ENCODE measurements at regions not wholly inside any gene's neighbourhood (a gene's known extent, or its start where the extent isn't known, plus 50 kb on each side); places are given as distances from the start of the nearest gene placed in this dataset.

DNA sequence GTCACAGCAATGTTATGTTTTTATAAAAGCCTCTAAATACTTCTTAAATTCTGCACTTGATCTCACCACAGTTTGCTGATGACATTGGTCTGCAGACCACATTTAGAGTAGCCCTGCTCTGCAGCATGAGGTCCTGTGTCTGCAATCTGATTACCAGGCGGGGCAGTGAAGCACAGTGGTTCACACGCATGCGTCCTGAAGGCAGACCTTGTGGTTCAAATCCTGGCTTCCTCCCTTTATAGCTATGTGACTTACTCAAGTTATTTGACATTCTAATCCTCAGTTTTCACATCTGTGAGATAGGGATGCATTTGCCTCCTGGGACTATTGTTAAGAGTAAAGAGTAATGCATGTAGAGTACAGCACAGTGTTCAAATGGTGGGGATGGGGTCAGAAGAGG, 50.3 kb downstream of the BMAL2 start:
- DNase-seq, result no peak

DNA sequence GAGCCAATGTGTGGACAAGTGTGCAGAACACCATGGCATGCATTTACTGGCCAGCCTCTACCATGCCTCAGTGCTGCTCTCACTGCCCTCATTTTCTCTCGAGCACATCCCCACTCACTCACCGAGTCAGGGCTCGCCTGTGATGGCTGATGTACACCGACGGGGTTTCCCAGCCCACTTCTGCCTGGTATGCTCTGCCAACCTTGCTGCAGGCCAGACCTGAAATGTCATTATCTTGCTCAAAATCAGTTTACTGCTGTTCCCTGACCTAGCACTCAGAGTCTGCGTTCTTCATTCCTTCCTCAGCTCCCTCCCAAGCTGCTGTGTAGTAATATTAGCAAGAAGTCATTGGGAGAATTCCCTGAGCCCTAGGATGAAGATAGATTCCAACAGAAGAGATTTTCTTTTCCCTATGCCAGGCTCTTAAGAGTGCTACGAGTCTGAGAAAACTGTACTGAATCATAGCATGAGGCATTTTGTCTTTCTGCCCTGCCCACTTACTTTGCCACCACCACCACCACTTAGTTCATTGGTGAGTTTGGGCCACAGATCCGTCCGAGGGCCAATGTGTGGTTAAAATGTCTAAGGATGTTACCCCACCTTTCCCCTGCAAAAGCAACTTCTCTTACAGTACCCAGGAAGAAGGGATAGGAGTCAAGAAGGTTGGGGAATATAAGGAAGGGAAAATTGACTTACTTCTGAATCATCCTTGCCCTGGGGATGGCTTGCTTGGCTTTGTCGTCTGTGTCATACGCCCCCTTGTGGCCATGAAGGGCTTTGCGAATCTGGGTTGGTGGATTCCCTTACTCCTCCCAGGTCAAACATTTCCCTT, 51.0 kb downstream of the BMAL2 start:
- DNase-seq, result peak; percentile 64

- no peak for DNase-seq
Measured at GRCh38 chr12:27384261-27384590, 51.6 kb downstream of the BMAL2 start.

GRCh38 chr12:27385766-27386564, 53.3 kb downstream of the BMAL2 start:
- DNase-seq, result no peak

DNA sequence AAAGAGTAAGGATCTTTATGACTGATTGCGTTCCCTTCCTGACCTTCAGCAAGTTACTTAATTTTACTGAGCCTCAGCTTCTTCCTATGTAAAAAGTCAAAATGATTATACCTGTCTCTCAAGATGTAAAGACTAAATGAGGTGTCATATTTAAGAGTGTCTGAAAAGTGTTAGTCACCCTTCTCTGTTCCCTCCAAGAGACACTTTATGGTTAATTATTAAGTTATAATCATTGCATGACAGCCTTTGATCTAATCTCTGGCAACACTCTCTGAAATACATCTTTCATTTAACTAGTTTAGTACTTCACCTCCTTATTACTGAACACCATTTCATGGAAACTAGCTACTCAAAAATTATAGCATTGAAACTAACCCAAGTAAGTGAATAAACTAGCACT, 54.8 kb downstream of the BMAL2 start:
- no peak for DNase-seq

DNA sequence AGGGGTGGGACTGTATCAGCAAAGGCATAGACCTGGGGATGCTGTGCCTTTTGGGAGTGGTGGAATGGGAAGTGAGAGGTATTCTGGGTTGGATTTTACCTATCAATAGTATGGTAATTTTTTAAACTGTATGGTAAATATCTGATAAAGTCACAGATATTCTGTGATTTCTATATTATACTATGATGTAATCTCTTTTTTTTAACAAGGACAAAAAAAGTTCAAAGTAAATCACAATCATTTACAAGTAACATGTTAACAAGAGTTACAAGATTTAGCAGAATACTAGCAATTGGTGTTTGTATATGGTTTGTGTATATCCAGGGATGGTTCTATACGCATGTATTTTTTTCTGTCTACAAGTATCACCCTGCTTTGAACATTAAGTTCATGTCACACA, 56.0 kb downstream of the BMAL2 start:
- no peak for DNase-seq

DNA sequence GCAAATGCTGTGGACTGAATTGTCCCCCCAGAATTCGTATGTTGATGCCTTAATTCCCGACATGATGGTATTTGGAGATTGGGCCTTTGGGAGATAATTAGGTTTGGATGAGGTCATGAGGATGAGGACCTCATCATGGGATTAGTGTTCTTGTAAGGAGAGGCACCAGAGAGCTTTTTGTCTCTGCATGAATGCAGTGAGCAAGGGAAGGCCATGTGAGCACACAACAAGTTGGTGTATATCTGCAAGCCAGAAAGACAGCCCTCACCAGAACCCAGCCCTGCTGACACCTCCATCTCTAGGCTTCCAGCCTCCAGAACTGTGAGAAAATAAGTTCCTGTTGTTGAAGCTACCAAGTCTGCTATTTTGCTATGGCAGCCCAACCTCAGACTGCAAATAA, 51.9 kb upstream of the SMCO2 start:
- no peak for DNase-seq

GRCh38 chr12:27396216-27396815, 50.2 kb upstream of the SMCO2 start:
- no peak for DNase-seq

Measured in NCI-H1105 (cell line).